GM18511 (cell line): ENCODE measurements at regions not wholly inside any gene's neighbourhood (a gene's known extent, or its start where the extent isn't known, plus 50 kb on each side); places are given as distances from the start of the nearest gene placed in this dataset.

Source experiments
- ATAC-seq: cut with Tn5 transposase; IDR thresholded peaks from one replicate; pipeline ENCODE4 v1.9.1; 2021; ENCODE audit warnings: mild to moderate bottlenecking, moderate library complexity; ENCODE audit not compliant: unreplicated experiment

DNA sequence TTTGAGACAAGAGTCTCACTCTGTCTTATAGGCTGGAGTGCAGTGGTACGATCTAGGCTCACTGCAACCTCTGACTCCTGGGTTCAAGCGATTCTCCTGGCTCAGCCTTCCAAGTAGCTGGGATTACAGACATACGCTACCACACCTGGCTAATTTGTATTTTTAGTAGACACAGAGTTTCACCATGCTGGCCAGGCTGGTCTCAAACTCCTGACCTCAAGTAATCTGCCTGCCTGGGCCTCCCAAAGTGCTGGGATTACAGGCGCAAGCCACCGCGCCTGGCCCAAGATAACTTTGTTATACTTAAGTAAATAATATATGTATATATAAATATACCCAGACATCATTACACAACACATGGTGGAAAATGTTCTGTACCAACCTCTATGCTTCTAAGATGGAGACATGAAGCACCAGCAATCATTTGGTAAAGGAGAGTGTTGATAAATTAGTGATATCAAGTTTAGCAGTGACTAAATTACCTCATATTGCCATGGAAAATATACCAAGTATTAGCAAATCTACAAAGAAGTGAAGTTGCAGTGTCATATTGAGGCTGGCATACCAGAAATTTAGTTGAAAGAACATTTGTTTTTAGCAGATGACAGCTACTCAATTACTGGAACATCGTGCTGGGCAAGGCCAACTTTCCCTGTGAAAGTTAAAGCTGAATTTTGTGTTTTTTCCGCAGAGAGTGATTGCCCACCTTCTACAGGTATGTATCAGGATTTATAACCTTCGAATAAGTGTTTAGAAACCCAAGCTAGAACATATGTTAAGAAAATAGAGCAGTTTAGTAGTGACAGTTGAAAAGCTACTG is 177.7 kb downstream of the MYCN start:
- no peak for ATAC-seq

DNA sequence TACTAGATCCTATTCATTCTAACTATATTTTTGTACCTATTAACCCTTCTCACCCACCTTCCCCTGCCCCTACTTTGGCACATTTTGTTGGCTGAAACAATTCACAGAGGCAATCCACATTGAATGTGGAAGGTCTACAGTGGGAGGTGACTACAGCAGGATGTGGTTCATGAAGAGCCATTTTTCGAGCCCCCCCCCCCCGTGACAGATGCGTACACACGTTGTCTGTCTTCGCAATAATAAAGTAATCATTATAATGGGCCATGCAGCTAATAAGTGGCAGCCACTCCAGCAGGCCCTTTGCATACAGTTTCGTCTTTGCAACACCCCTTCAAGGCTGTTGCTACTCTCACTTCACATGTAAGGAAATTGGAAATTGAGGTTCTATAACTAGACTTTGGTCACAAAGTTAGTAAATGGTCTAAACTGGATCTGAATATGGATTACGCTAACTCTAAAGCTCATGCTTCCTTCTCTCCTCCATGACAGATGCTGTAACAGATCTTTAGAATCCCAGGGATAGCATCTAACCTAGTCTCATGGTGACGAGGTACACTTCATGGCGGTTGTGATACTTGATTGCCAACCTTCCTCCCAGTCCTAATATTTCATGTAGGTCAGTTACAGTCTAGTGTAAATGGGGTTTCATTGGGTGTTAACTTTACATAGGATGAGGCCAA is 176.8 kb downstream of the MYCN start:
- no peak for ATAC-seq

DNA sequence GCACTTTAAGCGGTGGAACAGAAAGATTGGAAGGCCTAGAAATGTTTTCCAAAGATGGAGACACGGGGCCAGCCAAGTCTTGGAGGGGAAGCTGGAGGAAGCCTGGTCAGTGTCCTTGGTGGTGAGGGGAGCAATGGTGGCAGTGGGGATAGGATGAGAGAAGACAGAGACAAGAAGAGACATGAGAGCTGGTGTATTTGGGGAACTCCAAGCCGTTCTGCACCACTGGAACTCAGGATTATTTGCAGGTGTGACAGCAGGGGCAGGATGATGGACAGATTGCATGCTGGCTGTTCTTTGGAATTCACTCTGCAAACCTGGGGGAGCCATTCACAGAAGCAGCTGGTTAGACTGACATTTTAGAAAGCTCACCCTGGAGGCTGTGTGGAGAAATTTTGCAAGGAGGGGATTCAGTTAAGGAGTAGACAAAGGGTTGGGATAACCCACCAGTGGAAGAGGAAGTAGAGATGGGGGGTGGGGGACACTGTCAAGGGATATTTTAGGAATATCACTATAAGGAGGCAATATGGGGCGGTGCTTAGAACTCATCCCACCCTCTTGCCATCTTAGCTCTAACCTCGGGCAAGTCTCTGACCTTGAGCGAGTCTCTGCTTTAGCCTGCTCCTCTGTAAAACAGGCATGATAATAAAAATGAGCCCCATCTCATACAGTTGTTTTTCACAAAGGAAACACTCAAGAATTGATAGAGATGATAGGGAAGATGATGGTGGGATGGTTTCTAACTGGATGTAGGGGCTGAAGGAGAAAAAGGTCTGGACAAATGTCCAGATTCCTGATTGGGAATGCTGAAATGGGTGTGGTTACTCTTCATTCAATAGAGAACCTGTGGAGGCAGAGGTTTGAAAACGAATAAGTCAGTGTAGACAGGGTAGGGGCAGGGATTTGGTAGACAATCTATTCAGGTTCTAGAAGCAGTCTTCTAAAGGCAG is 175.8 kb downstream of the MYCN start:
- ATAC-seq, result no peak

- ATAC-seq, result no peak
These were observed 174.9 kb downstream of the MYCN start for GRCh38 chr2:16115291-16115690.

DNA sequence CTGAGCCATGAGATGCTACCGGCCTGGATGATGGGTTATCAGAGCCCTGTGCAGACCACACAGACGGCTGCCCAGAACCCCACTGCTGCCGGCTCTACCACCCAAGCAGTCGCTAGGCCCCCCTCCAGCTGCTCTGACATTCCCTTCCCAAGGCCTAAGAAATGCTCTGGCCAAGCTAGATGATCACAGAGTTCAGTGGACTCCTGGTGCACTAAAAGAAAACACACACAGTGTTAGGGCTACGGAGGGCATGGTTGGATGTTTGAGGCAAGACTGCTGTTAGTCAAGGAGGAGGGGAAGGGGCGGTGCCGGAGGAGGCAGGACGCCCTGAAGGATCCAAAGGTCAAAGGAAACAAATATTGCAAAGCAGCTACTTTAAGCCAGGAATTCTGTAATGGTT is 174.5 kb downstream of the MYCN start:
- ATAC-seq, result no peak

GRCh38 chr2:16114070-16114469 is 173.7 kb downstream of the MYCN start:
- ATAC-seq, result no peak

- no peak for ATAC-seq
These were observed 173.2 kb downstream of the MYCN start for GRCh38 chr2:16113568-16113967.

DNA sequence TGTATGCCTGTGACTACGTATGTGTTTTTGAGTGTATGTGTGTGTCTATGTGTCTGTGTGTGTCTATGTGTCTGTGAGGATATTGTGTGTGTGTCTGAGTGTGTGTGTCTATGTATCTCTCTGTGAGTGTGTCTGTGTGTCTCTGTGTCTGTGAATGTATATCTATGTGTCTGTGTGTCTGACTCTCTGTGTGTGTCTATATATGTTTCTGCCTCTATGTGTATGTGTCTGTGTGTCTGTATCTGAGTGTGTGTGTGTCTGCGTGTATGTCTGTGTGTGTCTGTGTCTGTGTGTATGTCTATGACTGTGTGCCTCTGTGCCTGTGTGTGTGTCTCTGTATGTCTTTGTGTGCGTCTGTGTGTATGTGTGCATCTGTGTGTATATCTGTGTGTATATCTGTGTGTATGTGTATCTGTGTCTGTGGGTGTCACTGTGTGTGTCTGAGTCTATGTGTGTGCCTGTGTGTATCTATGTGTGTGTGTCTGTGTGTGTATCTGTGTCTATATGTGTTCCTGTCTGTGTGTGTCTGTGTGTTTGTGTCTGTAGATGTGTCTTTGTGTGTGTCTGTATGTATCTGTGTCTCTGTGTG is 172.7 kb downstream of the MYCN start:
- ATAC-seq, result no peak

- ATAC-seq, result no peak
These were observed 172.1 kb downstream of the MYCN start for GRCh38 chr2:16112251-16112971.

DNA sequence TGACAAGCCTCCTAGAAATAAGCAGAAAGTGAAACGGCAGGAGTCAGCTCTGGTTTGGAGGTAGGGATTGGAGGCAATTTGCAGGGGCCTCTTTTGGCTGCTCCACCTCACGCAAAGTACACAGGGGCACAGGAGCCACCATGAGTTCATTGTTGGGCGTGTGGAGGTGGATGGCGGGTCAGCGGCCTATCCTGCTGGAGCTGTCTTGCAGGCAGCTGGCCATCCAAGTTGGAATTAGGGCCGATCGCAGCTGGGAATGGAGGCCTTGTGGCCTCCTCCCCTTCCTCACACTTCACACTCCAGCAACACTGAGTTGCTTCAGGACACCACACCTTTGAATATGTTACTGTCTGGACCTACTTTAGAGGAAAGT is 171.5 kb downstream of the MYCN start:
- no peak for ATAC-seq

GRCh38 chr2:16109821-16110310 is 169.5 kb downstream of the MYCN start:
- no peak for ATAC-seq

- ATAC-seq, result no peak
These were observed 169.0 kb downstream of the MYCN start for GRCh38 chr2:16109368-16109820.

- ATAC-seq, result no peak
These were observed 166.9 kb downstream of the MYCN start for GRCh38 chr2:16107246-16107645.

DNA sequence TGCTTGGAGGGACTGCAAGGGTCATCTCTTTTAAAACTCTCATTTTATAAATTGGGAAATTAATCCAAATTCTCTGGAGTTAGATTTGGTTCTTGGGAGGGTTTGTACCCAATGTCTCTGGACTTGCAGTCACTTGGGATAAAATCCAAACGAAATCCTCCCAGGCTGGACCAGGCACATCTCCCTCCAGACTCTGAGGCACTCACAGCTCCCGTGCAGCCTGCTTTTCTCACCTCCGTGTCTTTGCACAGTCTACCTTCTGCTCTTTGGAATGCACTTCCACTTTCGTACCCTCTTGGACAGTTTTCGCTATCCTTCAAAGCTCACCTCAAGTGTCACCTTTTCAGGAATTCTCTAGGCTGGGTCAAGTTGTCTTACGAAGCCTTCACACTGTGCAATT is 166.3 kb downstream of the MYCN start:
- no peak for ATAC-seq

GRCh38 chr2:16105669-16106281 is 165.4 kb downstream of the MYCN start:
- ATAC-seq, result no peak

- ATAC-seq, result no peak
These were observed 164.8 kb downstream of the MYCN start for GRCh38 chr2:16104949-16105668.

DNA sequence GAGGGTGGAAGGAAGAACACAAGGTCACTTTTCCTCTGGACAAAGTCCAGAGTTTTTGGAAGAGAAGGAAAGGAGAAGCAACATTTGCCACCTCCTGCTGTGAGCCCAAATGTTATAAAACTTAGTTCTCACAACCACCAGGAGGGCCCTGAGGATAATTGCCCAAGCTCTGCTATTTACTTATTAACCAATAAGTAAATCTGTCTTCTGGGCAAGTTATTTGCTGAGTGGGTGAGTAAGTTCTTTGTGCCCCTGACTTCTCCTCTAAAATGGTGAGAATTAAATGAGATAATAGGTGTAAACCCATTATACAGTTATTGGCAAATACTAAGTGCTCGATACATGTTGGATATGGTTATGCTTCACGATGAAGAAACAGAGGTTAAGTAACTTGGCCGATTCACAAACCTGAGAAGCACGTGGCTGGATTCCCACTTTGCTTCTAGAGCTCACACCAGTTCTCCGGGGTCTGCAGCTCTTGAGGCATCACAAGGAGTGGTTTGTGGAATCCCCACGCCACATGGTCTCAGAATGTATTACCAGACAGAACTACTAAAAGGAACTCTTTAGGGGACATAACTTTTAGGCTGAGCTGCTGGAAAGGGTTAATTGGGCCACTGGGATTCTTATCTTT is 164.1 kb downstream of the MYCN start:
- ATAC-seq, result no peak

GRCh38 chr2:16103614-16104314 is 163.4 kb downstream of the MYCN start:
- no peak for ATAC-seq
